ENCODE measurements at regions not wholly inside any gene's neighbourhood (a gene's known extent, or its start where the extent isn't known, plus 50 kb on each side); places are given as distances from the start of the nearest gene placed in this dataset.

DNA sequence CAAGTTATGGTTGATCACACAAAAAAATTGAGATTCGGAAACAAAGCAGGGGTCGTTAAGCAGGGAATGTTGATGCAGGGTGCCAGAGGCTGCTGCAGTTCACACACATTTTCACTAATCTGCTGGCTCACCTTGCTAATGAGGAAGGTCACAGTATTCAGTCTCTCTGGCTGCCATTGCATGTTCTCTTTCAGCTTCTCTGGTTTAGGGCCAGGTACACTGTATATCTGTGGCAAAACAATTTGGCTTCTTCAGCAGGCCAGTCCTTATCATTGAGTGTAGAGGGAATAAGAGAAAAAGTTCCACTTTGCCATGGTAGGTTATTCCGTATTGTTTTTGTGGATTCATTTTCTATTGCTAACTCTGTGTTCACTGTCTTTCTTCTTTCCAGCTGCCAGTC is 283.7 kb upstream of the ANO3 start:
- no peak for TF ChIP-seq TAF1 (IDR thresholded peaks at IDR 0.05; ENCODE audit: borderline replicate concordance, low read depth, low read length)
- TF ChIP-seq POLR2A (IDR thresholded peaks at IDR 0.05; ENCODE audit: low read depth, low read length) = no peak
- no peak for TF ChIP-seq POLR2AphosphoS5 (IDR thresholded peaks at IDR 0.05; ENCODE audit: low read depth, low read length)
